NB4 (cell line): ENCODE measurements at regions not wholly inside any gene's neighbourhood (a gene's known extent, or its start where the extent isn't known, plus 50 kb on each side); places are given as distances from the start of the nearest gene placed in this dataset.

ENCODE experiments used
- MYC ChIP-seq: IDR thresholded peaks from 2 replicates; pipeline ENCODE4 v1.6.1; 2011; ENCODE audit warnings: low read depth, low read length
- POLR2A ChIP-seq: IDR thresholded peaks from 2 replicates; pipeline ENCODE4 v1.6.1; 2011; ENCODE audit warnings: mild to moderate bottlenecking; ENCODE audit not compliant: insufficient read length; ENCODE audit errors: extremely low read depth
- TF ChIP-seq, protein P1 (sequence below): IDR thresholded peaks from one replicate; pipeline ENCODE4 v1.5.1; 2012; ENCODE audit warnings: low read depth, low read length

DNA sequence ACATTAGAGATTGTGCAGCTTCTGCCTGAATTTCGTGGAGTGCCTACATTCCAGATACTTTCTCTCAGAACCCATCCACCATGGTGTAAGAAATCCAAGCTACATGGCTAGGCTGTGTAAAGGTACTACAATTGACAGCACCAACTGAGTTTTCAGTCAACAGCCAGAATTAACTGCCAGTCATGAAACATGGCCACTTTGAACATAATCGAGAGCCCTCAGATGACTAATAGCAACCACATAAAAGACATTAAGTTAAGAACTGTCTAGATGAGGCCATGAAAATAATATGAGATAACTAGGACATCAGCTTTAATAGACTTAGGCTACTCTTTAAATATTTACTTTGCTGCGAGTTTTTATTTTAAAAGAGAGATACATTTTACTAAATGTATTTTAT is 1106.8 kb upstream of the LRRTM3 start:
- TF ChIP-seq POLR2A (no peak), MYC (no peak)
- TF ChIP-seq, protein P1, sequence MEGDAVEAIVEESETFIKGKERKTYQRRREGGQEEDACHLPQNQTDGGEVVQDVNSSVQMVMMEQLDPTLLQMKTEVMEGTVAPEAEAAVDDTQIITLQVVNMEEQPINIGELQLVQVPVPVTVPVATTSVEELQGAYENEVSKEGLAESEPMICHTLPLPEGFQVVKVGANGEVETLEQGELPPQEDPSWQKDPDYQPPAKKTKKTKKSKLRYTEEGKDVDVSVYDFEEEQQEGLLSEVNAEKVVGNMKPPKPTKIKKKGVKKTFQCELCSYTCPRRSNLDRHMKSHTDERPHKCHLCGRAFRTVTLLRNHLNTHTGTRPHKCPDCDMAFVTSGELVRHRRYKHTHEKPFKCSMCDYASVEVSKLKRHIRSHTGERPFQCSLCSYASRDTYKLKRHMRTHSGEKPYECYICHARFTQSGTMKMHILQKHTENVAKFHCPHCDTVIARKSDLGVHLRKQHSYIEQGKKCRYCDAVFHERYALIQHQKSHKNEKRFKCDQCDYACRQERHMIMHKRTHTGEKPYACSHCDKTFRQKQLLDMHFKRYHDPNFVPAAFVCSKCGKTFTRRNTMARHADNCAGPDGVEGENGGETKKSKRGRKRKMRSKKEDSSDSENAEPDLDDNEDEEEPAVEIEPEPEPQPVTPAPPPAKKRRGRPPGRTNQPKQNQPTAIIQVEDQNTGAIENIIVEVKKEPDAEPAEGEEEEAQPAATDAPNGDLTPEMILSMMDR = no peak
